Cardiac muscle cell (in vitro differentiated cells and primary cell): ENCODE measurements at regions not wholly inside any gene's neighbourhood (a gene's known extent, or its start where the extent isn't known, plus 50 kb on each side); places are given as distances from the start of the nearest gene placed in this dataset.

Experiments used
- DNase-seq, 2 donors: peaks; one replicate each; pipeline versions ENCODE4 v3.0.0 to v3.0.0-alpha.2; 2010 to 2017; ENCODE audit warnings: low read depth in 1 of 2, low spot score in 1 of 2
- H3K27ac ChIP-seq: fragments of 200-600 bp; sonication (generic); 2 replicates; pipeline ENCODE4 v1.5.1; 2016
- H3K27me3 ChIP-seq: fragments of 200-600 bp; sonication (generic); 2 replicates; pipeline ENCODE4 v1.6.0; 2016; ENCODE audit warnings: control low read depth
- H3K36me3 ChIP-seq: fragments of 200-600 bp; sonication (generic); 2 replicates; pipeline ENCODE4 v1.5.1; 2016; ENCODE audit warnings: control low read depth
- H3K4me1 ChIP-seq: fragments of 200-600 bp; sonication (generic); 2 replicates; pipeline ENCODE4 v1.8.1; 2017; ENCODE audit warnings: low read depth, mild to moderate bottlenecking, mixed run types
- H3K4me3 ChIP-seq: fragments of 200-600 bp; sonication (generic); 2 replicates; pipeline ENCODE4 v1.5.1; 2016; ENCODE audit warnings: mild to moderate bottlenecking
- H3K9me3 ChIP-seq: fragments of 200-600 bp; sonication (generic); 2 replicates; pipeline ENCODE4 v1.5.1; 2017; ENCODE audit warnings: low read depth, mild to moderate bottlenecking, control low read depth
- TF ChIP-seq, protein P1 (sequence below): IDR thresholded peaks from 2 replicates; pipeline ENCODE4 v1.5.1; 2012; ENCODE audit warnings: low read depth, mild to moderate bottlenecking, low read length

DNA sequence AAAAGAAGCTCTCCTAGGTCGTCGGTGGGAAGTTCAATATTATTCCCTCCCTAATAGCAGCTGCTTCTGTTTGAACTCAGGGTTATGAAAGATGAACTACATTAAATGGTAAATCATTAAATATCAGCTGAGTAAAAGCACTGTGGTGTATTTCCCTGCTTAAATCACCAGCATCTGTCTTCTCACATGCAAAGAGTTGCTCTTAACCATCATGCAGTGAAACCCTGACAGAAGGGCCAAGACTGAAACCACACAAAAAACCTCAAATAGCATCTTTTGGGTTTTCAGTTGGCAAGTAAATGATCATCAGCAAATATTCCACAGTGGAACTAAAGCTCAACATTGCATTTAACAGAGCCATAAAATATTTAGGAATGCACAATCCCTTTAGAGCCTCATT, 380.0 kb upstream of the ADGRL2 start:
- Histone ChIP-seq H3K36me3 (no peaks in the 10 kb centered on the region), H3K27ac (no peak overlapping the region), H3K9me3 (no peaks in the 10 kb centered on the region), H3K4me1 (peaks cover 19% of the 10 kb centered on the region), H3K27me3 (no peaks in the 10 kb centered on the region), H3K4me3 (no peak overlapping the region)
- no peak for DNase-seq
- TF ChIP-seq, protein P1, sequence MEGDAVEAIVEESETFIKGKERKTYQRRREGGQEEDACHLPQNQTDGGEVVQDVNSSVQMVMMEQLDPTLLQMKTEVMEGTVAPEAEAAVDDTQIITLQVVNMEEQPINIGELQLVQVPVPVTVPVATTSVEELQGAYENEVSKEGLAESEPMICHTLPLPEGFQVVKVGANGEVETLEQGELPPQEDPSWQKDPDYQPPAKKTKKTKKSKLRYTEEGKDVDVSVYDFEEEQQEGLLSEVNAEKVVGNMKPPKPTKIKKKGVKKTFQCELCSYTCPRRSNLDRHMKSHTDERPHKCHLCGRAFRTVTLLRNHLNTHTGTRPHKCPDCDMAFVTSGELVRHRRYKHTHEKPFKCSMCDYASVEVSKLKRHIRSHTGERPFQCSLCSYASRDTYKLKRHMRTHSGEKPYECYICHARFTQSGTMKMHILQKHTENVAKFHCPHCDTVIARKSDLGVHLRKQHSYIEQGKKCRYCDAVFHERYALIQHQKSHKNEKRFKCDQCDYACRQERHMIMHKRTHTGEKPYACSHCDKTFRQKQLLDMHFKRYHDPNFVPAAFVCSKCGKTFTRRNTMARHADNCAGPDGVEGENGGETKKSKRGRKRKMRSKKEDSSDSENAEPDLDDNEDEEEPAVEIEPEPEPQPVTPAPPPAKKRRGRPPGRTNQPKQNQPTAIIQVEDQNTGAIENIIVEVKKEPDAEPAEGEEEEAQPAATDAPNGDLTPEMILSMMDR, result no peak

DNA sequence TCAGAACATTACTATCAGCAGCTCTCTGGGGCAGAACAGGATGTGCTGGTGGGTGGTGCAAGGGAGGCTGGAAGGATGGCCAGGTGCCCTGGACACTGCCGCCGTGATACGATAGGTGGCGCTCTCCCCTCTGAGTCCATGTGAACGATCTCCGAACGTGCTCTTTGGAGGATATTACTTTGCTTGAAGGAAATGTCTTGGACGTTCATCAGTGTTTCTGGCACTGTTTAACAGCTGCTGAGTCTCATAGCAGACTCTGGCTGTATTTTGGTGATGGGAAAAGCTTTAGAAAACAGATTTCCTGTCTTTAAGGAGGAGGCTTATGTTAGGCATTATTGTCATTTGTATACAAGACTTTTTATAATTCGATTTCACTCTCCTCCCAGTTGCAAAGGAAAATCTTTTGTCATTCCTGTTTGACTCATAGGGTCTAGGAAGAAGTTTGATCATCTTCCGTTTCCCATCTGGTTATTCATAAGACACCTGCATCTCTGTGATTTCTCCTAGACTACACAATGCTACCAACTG, 386.2 kb upstream of the ADGRL2 start:
- H3K27ac ChIP-seq, result no peak overlapping the region
- no peak overlapping the region for H3K4me3 ChIP-seq
- TF ChIP-seq, protein P1, result peak; percentile 92
- DNase-seq, result peak; percentile 66 to 78
- no peaks in the 10 kb centered on the region for H3K9me3 ChIP-seq
- no peaks in the 10 kb centered on the region for H3K4me1 ChIP-seq
- H3K27me3 ChIP-seq, result no peaks in the 10 kb centered on the region
- no peaks in the 10 kb centered on the region for H3K36me3 ChIP-seq

DNA sequence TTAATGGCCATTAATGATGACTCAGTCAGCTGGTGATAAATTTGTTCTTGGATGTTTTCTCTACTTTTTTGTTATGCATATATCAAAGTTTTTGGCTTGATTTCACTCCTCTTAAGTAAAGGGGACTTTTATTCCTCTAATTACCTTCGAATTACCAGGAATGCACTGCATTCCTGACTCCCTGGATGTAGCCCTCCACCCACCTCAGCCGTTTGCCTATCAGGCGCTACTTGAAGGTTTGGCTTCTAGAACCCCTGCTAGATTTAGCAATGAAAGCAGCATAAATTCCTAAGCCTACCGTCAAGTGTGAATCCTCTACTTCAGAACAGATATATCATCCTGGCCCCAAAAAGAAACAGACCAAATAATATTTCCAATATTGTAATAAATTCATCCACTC, 387.8 kb upstream of the ADGRL2 start:
- H3K4me3 ChIP-seq, result no peak overlapping the region
- H3K9me3 ChIP-seq, result no peaks in the 10 kb centered on the region
- H3K27me3 ChIP-seq, result no peaks in the 10 kb centered on the region
- H3K4me1 ChIP-seq, result peaks cover 5% of the 10 kb centered on the region
- no peak overlapping the region for H3K27ac ChIP-seq
- no peak for DNase-seq
- TF ChIP-seq, protein P1, result no peak
- no peaks in the 10 kb centered on the region for H3K36me3 ChIP-seq

DNA sequence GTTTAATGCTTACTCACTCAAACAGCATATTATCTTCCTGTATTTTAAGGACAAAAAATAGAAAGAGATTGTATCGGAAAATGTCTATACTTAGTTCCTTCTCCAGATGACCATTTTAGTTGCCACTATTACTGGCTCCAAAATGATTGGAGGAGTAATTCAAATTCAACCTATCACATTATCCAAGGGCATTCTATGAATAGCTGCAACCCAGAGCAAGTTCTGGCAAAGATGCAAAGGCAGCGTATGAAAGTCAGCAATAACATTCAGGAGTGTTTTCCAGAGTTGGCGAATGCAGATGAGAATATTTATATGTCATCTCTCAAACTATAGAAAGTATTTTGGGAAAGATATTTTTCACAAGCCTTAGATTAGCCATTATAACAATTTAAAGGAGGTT, 389.8 kb upstream of the ADGRL2 start:
- no peak overlapping the region for H3K27ac ChIP-seq
- H3K4me1 ChIP-seq, result peaks cover 11% of the 10 kb centered on the region
- no peaks in the 10 kb centered on the region for H3K9me3 ChIP-seq
- no peak overlapping the region for H3K4me3 ChIP-seq
- H3K36me3 ChIP-seq, result no peaks in the 10 kb centered on the region
- H3K27me3 ChIP-seq, result no peaks in the 10 kb centered on the region
- TF ChIP-seq, protein P1, result no peak
- DNase-seq, result no peak

DNA sequence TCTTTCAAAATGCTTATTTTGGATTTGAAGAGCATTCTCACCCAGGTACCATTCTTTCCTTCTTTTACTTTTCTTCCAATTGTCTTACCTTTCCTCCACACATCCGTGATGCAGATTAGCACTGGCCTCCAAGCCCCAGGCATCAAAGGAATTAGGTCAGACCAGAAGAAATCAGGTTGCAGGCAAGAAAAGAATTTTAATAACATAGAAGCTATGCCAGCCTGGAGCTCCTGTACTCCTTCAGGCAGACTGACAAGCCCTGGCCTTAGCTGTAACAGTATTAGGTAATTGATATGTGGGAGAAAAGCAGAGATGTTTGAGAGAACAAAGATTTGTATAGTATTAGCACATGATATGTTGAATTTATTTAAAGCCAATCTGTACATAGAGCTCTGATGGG, 390.4 kb upstream of the ADGRL2 start:
- Histone ChIP-seq H3K27ac (no peak overlapping the region), H3K4me1 (peaks cover 11% of the 10 kb centered on the region), H3K27me3 (no peaks in the 10 kb centered on the region), H3K36me3 (no peaks in the 10 kb centered on the region), H3K9me3 (no peaks in the 10 kb centered on the region), H3K4me3 (no peak overlapping the region)
- TF ChIP-seq, protein P1, result no peak
- DNase-seq, result no peak
